DMS 273 (cell line): ENCODE measurements at regions not wholly inside any gene's neighbourhood (a gene's known extent, or its start where the extent isn't known, plus 50 kb on each side); places are given as distances from the start of the nearest gene placed in this dataset.
A peak's percentile ranks its signal among the peaks of the same experiment; 100 is the strongest.

Experiments
- DNase-seq: peaks from one replicate; lab custom pipeline; 2025; ENCODE audit not compliant: unreplicated experiment; lab: John Stamatoyannopoulos, UW

- DNase-seq = peak; percentile 14
Measured at GRCh38 chr3:72593881-72594397, 254.3 kb downstream of the SHQ1 start.

GRCh38 chr3:72591522-72592421, 256.5 kb downstream of the SHQ1 start:
- no peak for DNase-seq

- no peak for DNase-seq
Measured at GRCh38 chr3:72590732-72591221, 257.5 kb downstream of the SHQ1 start.

DNA sequence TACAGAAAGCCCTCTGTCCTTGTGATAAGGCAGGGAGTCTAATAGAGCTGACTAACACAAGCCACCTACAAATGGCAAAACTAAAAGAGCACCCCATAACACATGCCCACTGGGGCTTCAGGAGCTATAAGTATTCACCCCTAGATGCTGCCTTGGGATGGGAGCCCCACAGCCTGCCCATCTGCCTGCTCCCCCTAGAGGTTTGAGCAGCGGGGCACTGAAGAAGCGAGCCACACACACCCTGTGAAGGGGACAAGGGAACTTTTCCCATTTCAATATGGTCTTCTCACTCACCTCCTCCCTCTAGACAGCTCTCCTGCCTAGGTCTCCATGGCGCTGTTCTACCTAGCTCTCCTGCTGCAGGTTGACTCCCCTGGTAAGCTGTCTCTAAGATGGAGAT, 261.0 kb downstream of the SHQ1 start:
- no peak for DNase-seq

GRCh38 chr3:72586694-72587093, 261.6 kb downstream of the SHQ1 start:
- no peak for DNase-seq

DNA sequence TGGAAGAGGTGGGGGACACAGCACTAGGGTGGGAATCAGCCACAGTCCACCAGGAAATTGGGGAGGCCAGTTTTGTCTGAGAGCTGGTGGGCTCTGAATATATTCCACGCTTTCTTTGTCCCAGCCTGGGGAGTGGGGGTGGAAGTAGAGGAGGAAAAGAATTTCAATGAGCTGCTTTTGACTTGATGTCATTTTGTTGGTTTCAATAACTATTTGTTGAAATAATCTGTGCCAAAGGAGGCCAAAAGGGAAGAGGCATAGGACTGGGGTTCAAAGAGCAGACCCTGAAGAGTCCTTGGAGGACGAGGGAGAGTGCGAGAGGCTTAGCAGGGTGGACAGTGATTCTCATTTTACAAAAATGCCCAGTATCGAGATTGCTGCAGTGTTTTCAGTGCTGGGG, 262.3 kb downstream of the SHQ1 start:
- no peak for DNase-seq

- DNase-seq = no peak
Measured at GRCh38 chr3:72584262-72584661, 264.0 kb downstream of the SHQ1 start.

- no peak for DNase-seq
Measured at GRCh38 chr3:72582963-72583362, 265.3 kb downstream of the SHQ1 start.

DNA sequence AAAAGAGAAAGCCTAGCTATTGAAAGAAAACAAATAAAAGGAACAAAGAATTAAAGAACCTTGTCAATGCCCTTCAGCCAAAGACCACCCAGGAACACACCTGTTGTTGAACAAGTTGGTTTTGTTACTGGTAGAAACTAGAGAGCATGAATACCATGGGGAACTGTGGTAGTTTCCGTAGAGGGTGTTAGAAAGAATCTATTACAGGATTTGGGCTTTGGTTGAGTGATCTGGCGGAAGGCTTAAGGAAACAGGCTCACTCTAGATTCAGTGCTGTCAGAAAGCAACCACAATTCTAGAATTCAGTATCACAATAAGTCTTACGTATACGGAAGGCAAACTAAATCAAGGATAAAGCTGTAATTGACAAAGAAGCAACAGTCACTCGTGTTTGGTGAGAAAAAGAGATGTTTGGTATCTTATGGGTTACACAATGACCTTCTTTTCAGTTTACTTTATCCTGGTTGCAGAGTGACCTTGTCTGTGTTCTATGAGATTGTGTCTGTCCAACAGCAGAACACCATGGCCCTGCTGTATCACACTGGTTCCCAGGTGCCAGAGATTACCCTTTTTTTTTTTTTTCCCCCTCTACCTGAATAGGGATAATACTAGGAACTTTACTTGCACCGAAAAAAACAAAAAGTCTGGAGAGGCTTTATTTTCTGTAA, 265.9 kb downstream of the SHQ1 start:
- no peak for DNase-seq

DNA sequence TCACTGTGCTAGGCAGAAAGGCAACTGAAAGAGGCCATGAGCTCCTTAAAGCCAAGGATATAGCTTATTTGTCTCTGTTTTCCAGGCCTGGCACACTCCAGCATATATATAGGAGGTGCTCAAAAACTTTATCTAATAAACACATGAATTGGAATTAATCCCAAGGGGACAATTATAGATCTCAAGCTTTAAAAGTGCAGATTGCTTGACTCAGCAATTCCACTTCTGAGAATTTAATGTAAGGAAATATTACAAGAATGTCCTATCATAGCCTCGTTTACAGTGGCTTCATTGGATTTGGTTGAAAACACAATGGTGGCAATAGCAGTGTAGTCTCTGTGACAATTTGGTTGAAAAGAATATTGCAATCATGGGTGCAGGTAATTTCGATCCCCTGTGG, 267.3 kb downstream of the SHQ1 start:
- DNase-seq = no peak

GRCh38 chr3:72580246-72580756, 267.9 kb downstream of the SHQ1 start:
- no peak for DNase-seq

DNA sequence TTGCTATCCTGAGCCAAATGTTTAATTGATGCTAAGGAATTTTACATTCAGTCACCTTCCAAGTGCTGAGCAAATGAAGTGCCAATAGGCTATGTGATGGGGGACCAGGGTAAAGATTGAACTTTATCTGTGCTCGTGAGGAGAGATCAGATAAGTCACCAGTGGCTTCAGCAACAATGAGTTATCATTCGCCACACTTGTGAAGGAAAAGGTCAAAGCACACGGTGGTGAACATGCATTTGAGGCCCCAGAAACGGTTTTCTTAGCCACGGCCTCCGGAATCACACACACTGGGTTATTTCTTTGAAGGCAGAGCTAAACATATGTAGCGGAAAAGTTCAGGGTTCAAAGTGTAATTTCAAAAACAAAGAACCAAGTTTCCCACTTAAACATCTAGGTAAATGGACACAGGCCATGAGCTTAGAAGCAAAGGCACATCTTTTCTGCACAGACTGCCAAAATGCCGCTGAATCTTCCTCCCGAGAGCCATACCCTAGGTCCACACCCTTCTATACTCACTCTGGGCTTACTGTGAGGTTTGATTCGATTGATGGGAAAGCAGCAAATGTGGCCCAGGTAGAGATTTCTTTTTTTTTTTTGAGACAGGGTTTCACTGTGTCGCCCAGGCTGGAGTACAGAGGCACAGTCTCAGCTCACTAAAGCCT, 268.5 kb downstream of the SHQ1 start:
- DNase-seq = no peak

DNA sequence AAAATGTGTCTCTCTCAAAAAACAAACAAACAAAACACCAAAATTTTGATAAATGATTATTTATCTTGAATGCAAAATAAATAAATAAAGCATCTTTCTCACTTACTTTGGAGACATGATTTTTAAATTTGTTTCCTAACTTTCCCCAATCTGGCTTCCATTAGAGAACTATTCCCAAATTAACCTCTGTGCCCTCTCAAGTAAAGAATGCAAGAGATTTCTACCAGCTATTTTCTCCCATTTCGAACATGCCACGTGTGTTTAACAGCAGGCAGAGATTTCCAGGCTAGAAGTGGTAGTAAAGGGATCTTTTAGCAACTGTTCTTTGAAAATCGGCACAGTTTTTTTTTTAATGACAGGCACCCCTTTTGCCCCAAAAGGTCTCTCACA, 269.1 kb downstream of the SHQ1 start:
- DNase-seq = no peak

DNA sequence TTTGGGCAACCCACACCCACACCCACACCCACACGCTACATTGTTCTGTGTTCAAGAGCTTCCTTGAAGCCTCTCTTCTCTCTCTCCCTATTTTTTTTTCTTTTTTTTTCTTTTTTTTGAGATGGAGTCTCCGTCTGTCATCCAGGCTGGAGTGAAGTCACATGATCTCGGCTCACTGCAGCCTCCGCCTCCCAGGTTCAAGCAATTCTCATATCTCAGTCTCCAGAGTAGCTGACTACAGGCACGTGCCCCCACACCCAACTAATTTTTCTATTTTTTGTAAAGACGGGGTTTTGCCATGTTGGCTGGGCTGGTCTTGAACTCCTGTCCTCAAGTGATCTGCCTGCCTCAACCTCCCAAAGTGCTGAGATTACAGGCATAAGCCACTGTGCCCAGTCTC, 271.1 kb downstream of the SHQ1 start:
- no peak for DNase-seq

DNA sequence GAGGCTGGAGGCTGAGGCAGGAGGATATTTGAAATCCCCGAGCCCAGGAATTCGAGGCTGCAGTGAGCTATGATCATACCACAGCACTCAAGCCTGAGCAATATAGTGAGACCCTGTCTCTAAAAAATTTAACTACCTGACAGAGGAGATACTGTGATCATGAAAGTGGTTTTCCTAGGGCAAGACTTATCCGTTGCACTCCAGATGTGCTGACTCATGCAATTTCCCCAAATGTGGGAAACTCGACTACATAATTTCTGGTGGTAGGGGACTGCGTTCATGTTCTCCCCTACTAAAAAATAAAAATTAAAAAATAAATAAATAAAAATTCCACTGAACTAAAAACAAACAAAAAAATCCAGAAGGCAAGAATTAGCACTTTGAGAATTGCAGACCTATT, 271.7 kb downstream of the SHQ1 start:
- DNase-seq = no peak

DNA sequence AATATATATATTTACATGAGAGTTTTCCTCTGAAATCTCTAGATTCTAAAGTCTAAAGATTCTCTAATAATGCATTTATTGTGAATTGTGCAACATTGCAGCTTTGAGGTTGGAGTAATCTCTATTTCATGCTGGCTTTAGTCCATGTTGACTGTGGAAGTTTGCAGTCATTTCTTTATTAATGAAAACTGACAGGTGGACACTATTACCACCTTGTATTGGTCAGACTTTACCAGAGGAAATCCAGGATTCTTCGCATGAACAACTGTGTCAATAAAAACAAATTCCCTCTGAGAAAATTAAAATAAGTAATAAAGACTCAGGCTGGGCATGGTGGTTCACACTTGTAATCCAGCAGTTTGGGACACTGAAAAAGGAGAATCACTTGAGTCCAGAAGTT, 274.1 kb downstream of the SHQ1 start:
- no peak for DNase-seq

- no peak for DNase-seq
Measured at GRCh38 chr3:72573051-72573450, 275.2 kb downstream of the SHQ1 start.

DNA sequence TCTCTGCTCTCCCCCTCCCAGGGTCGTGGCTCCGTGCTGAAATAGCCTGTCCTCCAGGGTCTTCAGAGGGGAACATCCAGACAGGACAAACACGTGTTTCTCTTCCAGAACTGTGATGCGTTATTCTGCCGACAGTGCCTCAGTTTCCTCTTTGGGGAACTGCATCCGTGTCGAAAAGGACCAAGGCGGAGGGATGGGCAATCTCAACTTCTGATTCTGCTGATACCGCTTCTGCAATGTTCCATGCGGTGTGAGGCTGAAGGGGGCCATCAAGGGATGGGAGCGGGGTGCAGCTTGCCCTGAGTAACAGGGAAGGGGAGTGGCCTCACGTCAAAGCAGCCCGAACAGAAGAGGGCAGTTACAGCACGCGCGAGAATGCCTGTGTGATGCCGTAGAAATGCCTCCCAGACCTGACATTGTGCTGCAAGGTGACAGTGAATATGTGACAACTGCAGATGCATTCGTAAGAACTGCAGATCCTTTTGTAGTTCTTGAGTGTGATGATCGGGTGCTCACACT, 275.7 kb downstream of the SHQ1 start:
- DNase-seq = no peak

- DNase-seq = no peak
Measured at GRCh38 chr3:72571638-72572114, 276.6 kb downstream of the SHQ1 start.

DNA sequence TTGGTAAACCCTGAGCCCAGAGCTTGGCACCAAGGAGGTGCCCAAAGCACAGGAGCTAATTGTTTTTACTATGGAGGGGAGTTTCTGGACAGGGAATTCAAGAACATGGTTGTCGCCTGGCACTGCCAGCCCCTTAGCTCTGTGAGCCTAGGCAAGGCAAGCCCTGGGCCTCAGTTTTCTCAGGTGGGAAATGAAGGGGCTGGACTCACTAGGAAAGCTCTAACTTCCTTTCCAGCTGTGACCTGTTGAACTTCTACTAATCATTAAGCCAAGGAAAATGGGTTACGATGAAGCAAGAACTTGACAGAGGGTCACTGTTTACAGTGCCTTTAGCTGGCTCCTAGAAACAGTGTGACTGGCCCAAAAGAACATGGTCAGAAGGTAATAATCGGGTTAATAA, 277.2 kb downstream of the SHQ1 start:
- DNase-seq = no peak
